ENCODE measurements at regions not wholly inside any gene's neighbourhood (a gene's known extent, or its start where the extent isn't known, plus 50 kb on each side); places are given as distances from the start of the nearest gene placed in this dataset.

- no peaks in the 10 kb centered on the region for H3K36me3 ChIP-seq (ENCODE audit: control insufficient read depth, insufficient read depth, low read length, severe bottlenecking)
- H3K9ac ChIP-seq (ENCODE audit: low read length): no peak overlapping the region
- peaks cover 33% of the 10 kb centered on the region for H3K4me1 ChIP-seq (ENCODE audit: control insufficient read depth, insufficient read depth, low read length)
- no peaks in the 10 kb centered on the region for H3K9me3 ChIP-seq (ENCODE audit: control insufficient read depth, low read length)
- DNase-seq (ENCODE audit: low read depth): no peak
- no peaks in the 10 kb centered on the region for H3K27me3 ChIP-seq (replicated peaks; ENCODE audit: control insufficient read depth, insufficient read depth, low read length)
- H3K4me3 ChIP-seq (ENCODE audit: low read length): no peak overlapping the region
Observed at GRCh38 chr6:138596126-138596525, 96.8 kb upstream of the NHSL1 start.

- H3K36me3 ChIP-seq (ENCODE audit: control insufficient read depth, insufficient read depth, low read length, severe bottlenecking): no peaks in the 10 kb centered on the region
- no peak overlapping the region for H3K4me3 ChIP-seq (ENCODE audit: low read length)
- H3K9me3 ChIP-seq (ENCODE audit: control insufficient read depth, low read length): no peaks in the 10 kb centered on the region
- H3K27me3 ChIP-seq (replicated peaks; ENCODE audit: control insufficient read depth, insufficient read depth, low read length): no peaks in the 10 kb centered on the region
- no peak overlapping the region for H3K9ac ChIP-seq (ENCODE audit: low read length)
- H3K4me1 ChIP-seq (ENCODE audit: control insufficient read depth, insufficient read depth, low read length): peaks cover 35% of the 10 kb centered on the region
- no peak for DNase-seq (ENCODE audit: low read depth)
Observed at GRCh38 chr6:138596591-138596990, 97.3 kb upstream of the NHSL1 start.

DNA sequence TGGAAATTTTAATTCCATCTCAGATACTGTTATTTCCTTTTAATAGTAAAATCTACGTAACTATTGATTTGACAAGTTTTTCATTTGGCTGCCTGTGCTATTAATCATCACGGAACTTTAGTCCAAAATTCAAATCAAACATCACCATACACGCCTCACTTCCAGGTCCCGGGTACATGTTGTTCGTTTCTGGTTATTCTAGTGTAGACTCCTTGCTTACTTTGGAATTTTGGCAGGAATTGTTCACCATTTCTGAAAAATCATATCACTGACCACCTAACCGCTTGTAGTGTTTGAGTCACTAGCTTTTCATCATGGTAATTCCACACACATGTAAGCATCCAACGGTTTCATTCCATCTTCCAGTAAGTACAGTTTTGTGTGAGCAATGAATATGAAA lies 98.0 kb upstream of the NHSL1 start:
- DNase-seq (ENCODE audit: low read depth): no peak
- no peaks in the 10 kb centered on the region for H3K9me3 ChIP-seq (ENCODE audit: control insufficient read depth, low read length)
- H3K4me1 ChIP-seq (ENCODE audit: control insufficient read depth, insufficient read depth, low read length): peaks cover 35% of the 10 kb centered on the region
- no peak overlapping the region for H3K9ac ChIP-seq (ENCODE audit: low read length)
- H3K4me3 ChIP-seq (ENCODE audit: low read length): no peak overlapping the region
- H3K27me3 ChIP-seq (replicated peaks; ENCODE audit: control insufficient read depth, insufficient read depth, low read length): no peaks in the 10 kb centered on the region
- H3K36me3 ChIP-seq (ENCODE audit: control insufficient read depth, insufficient read depth, low read length, severe bottlenecking): no peaks in the 10 kb centered on the region

DNA sequence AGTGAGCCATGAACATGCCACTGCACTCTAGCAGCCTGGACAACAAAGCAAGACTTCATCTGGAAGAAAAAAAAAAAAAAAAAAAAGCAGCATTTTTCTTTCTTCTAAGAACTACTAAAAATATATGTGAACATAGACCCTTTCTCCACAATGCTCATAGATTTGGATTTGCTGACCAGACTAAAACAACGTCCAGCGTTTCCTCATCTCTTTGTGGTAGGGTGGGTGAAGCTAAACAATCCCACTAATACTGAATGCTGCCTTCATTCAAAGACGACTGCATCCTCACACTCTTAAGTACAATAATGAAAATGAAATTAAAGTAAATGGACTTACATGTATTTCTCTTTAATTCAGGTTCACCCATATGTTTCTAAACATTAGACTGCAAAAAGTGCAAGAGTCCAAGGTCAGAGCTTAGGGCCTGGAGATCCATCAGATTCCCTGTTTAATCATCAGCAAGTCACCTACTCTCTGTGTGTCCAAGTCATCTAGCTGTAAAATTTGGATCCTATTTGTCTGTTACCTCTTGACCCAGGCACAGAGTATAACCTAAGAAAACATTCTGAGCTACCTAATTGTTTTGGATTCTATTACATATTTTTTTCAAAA lies 99.4 kb upstream of the NHSL1 start:
- DNase-seq (ENCODE audit: low read depth): no peak
- H3K36me3 ChIP-seq (ENCODE audit: control insufficient read depth, insufficient read depth, low read length, severe bottlenecking): no peaks in the 10 kb centered on the region
- H3K9ac ChIP-seq (ENCODE audit: low read length): no peak overlapping the region
- no peaks in the 10 kb centered on the region for H3K27me3 ChIP-seq (replicated peaks; ENCODE audit: control insufficient read depth, insufficient read depth, low read length)
- H3K4me3 ChIP-seq (ENCODE audit: low read length): no peak overlapping the region
- no peaks in the 10 kb centered on the region for H3K9me3 ChIP-seq (ENCODE audit: control insufficient read depth, low read length)
- peaks cover 25% of the 10 kb centered on the region for H3K4me1 ChIP-seq (ENCODE audit: control insufficient read depth, insufficient read depth, low read length)

DNA sequence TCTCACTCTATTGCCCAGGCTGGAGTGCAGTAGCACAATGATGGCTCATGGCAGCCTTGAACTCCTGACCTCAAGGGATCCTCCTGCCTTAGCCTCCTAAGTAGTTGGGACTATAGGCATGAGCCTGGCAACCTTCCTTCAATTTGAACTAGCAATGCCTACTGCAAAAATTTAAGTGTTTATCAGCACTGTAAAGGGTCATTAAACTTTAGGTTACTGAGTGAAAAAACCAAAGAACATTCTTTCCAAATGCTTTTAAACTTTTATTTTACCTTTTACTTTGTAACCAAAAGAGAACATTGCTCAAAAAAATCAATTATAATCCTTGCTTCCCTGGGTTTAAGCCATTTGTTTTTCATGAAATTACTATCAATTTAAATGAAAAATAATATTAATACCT lies 101.0 kb upstream of the NHSL1 start:
- Histone ChIP-seq H3K27me3 (replicated peaks; ENCODE audit: control insufficient read depth, insufficient read depth, low read length) (no peaks in the 10 kb centered on the region), H3K4me1 (ENCODE audit: control insufficient read depth, insufficient read depth, low read length) (peaks cover 13% of the 10 kb centered on the region), H3K4me3 (ENCODE audit: low read length) (no peak overlapping the region), H3K9ac (ENCODE audit: low read length) (peak overlapping the region; percentile 14), H3K9me3 (ENCODE audit: control insufficient read depth, low read length) (no peaks in the 10 kb centered on the region), H3K36me3 (ENCODE audit: control insufficient read depth, insufficient read depth, low read length, severe bottlenecking) (no peaks in the 10 kb centered on the region)
- DNase-seq (ENCODE audit: low read depth): no peak

DNA sequence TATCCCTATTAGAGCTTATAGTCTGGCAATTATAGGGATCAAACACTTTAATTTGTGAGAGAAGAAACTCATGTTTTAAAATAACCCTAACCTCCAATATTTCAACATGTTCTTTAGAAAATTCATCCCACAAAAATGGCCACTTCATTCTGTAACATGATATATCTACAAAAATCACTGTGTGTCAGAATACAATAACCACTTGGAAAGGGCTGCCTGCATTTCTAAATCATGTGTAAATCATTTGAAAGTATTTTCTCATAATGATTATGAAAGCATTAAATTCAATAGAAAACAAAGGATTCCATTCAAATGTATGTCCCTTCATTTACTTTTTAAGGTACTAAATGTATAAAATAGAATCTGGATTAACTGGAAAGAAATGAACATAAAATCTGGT lies 101.4 kb upstream of the NHSL1 start:
- peak; percentile 89 for DNase-seq (ENCODE audit: low read depth)
- peaks cover 13% of the 10 kb centered on the region for H3K4me1 ChIP-seq (ENCODE audit: control insufficient read depth, insufficient read depth, low read length)

DNA sequence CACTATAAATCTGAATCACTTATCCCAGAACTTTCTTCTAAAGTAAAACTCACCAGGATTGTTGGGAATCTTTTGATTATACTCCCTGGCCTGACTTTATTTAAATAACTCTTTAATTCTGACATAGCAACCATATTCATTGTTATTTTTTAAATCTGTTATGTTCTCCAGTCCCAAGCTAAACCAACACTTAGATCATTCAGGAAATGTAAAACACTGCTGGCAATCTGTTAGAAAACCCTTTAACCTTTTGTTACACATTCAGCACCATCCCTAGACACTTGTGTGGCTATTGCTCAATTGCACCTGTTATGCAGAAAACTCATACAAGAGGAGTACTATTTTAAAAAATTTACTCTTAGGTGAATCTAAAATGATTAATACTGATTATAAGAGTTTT lies 101.8 kb upstream of the NHSL1 start:
- Histone ChIP-seq H3K27me3 (replicated peaks; ENCODE audit: control insufficient read depth, insufficient read depth, low read length) (no peaks in the 10 kb centered on the region), H3K9me3 (ENCODE audit: control insufficient read depth, low read length) (no peaks in the 10 kb centered on the region), H3K36me3 (ENCODE audit: control insufficient read depth, insufficient read depth, low read length, severe bottlenecking) (no peaks in the 10 kb centered on the region), H3K4me1 (ENCODE audit: control insufficient read depth, insufficient read depth, low read length) (peaks cover 13% of the 10 kb centered on the region), H3K9ac (ENCODE audit: low read length) (no peak overlapping the region), H3K4me3 (ENCODE audit: low read length) (no peak overlapping the region)
- DNase-seq (ENCODE audit: low read depth): peak; percentile 45

More for the DNA sequence above, 101.4 kb upstream of the NHSL1 start:
- no peaks in the 10 kb centered on the region for H3K9me3 ChIP-seq (ENCODE audit: control insufficient read depth, low read length)
- H3K36me3 ChIP-seq (ENCODE audit: control insufficient read depth, insufficient read depth, low read length, severe bottlenecking): no peaks in the 10 kb centered on the region
- no peaks in the 10 kb centered on the region for H3K27me3 ChIP-seq (replicated peaks; ENCODE audit: control insufficient read depth, insufficient read depth, low read length)
- peak overlapping the region; percentile 14 for H3K9ac ChIP-seq (ENCODE audit: low read length)
- H3K4me3 ChIP-seq (ENCODE audit: low read length): no peak overlapping the region

DNA sequence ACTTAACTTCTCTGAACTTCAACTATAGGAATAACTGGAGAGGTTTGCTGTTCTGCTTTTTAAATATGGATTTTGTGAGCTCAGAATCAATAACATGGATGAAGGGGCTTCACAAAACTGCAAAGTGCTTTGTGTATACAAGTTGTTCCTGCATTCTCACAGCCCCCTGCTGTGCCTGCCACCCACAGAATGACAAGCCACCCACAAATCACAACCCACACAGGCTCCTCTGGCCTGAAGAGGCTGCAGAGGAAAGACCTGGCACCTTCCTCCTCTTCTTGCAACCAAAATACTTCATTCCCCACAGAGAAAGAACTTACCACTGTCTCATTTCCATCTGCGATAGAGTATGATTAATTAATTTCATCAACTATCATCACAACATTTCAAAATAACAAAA lies 106.7 kb upstream of the NHSL1 start:
- no peak for DNase-seq (ENCODE audit: low read depth)
- Histone ChIP-seq H3K4me3 (ENCODE audit: low read length) (no peak overlapping the region), H3K4me1 (ENCODE audit: control insufficient read depth, insufficient read depth, low read length) (peaks cover 4% of the 10 kb centered on the region), H3K9me3 (ENCODE audit: control insufficient read depth, low read length) (no peaks in the 10 kb centered on the region), H3K9ac (ENCODE audit: low read length) (no peak overlapping the region), H3K27me3 (replicated peaks; ENCODE audit: control insufficient read depth, insufficient read depth, low read length) (no peaks in the 10 kb centered on the region), H3K36me3 (ENCODE audit: control insufficient read depth, insufficient read depth, low read length, severe bottlenecking) (no peaks in the 10 kb centered on the region)

DNA sequence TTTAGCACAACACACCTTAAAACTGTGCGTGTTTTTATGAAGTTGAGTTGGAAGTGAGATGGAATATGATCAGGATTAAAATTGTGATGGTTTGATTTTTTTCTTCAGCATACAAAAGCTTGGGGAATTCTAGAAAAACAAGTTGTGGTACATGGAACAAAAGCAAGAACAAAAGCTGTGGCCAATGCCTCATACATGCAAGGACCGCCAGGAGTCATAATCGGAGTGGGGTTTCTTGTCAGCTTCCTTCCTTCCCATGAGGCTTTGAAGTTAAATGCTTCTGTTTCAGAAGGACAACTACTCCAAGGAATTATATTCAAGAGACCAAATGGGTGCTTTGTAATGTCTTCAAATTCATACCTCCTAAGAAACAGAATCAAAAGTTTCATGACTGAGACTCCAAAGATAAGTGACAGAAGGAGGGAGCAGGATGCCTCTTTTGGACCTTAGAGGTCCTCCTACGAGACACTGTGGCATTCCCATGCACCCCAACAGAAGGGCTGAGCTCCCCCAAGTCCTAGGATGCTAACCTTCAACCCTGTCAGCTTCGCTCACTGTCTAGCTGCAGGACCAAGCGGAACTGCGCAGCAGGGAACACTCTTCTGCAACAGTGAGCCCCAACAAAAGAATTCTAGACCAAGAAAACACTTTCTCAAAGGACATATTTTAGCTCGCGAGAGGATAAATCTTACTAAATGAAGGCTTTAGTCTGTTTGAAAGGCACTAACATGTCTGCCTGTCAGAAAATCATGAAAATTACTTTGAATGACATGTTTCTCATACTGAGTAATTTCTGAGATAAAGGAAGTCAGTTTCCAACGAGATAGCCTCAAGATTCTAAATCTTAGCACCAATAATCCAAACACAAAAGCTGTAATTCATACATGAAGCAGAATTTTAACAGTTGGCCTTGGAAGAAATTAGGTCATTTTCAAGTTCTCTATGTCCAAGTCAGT lies 108.5 kb upstream of the NHSL1 start:
- no peak overlapping the region for H3K9ac ChIP-seq (ENCODE audit: low read length)
- no peak for DNase-seq (ENCODE audit: low read depth)
- H3K4me1 ChIP-seq (ENCODE audit: control insufficient read depth, insufficient read depth, low read length): no peaks in the 10 kb centered on the region
- H3K27me3 ChIP-seq (replicated peaks; ENCODE audit: control insufficient read depth, insufficient read depth, low read length): no peaks in the 10 kb centered on the region
- no peak overlapping the region for H3K4me3 ChIP-seq (ENCODE audit: low read length)
- H3K36me3 ChIP-seq (ENCODE audit: control insufficient read depth, insufficient read depth, low read length, severe bottlenecking): no peaks in the 10 kb centered on the region
- no peaks in the 10 kb centered on the region for H3K9me3 ChIP-seq (ENCODE audit: control insufficient read depth, low read length)

DNA sequence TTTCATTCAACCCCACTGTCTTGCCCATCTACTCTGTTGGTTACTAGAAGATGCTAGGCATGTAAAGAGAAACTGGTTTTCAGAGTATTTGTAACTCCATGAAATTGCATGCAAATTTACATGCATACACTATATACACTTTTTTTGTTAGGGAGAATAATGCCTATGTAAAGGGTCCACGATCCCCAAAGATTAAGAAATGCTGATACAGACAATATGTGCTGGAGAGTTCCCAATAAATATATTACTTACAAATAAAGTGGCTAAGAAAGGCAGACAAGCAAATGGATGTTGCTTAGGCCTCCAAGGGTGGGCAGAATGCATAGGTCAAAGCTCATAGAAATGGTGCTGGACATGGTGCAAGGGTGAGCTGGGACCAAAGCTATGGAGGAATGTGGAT lies 109.6 kb upstream of the NHSL1 start:
- no peak for DNase-seq (ENCODE audit: low read depth)
- Histone ChIP-seq H3K9ac (ENCODE audit: low read length) (no peak overlapping the region), H3K4me3 (ENCODE audit: low read length) (no peak overlapping the region), H3K9me3 (ENCODE audit: control insufficient read depth, low read length) (no peaks in the 10 kb centered on the region), H3K27me3 (replicated peaks; ENCODE audit: control insufficient read depth, insufficient read depth, low read length) (no peaks in the 10 kb centered on the region), H3K36me3 (ENCODE audit: control insufficient read depth, insufficient read depth, low read length, severe bottlenecking) (no peaks in the 10 kb centered on the region), H3K4me1 (ENCODE audit: control insufficient read depth, insufficient read depth, low read length) (no peaks in the 10 kb centered on the region)

DNA sequence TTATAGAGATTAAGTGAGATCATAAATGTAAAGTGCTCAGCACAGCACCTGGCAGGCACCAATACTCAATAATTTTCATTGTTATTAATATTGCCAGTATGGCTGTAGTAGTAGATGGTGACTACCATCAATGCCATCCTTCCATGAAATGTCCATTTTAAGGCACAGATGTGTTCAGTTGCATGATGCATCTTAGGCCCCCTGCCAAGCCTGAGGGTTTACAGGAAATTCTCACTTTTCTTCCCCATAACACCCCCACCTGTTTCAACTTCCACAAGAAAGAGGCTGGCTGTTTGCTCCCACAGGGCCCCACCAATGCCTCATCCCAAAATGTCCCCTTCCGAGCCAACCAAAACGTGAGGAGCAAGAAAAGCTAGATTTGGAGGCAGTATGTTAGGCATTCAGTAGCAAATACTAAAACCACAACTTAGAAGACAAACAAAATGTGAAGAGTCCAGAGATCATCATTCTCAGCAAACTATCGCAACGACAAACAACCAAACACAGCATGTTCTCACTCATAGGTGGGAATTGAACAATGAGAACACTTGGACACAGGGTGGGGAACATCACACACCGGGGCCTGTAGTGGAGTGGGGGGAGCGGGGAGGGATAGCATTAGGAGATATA lies 110.6 kb upstream of the NHSL1 start:
- DNase-seq (ENCODE audit: low read depth): no peak
- H3K4me3 ChIP-seq (ENCODE audit: low read length): no peak overlapping the region
- no peaks in the 10 kb centered on the region for H3K4me1 ChIP-seq (ENCODE audit: control insufficient read depth, insufficient read depth, low read length)
- no peak overlapping the region for H3K9ac ChIP-seq (ENCODE audit: low read length)
- H3K27me3 ChIP-seq (replicated peaks; ENCODE audit: control insufficient read depth, insufficient read depth, low read length): no peaks in the 10 kb centered on the region
- H3K9me3 ChIP-seq (ENCODE audit: control insufficient read depth, low read length): no peaks in the 10 kb centered on the region
- no peaks in the 10 kb centered on the region for H3K36me3 ChIP-seq (ENCODE audit: control insufficient read depth, insufficient read depth, low read length, severe bottlenecking)
